Parathyroid adenoma (tissue), 2 donors: ENCODE measurements at regions not wholly inside any gene's neighbourhood (a gene's known extent, or its start where the extent isn't known, plus 50 kb on each side); places are given as distances from the start of the nearest gene placed in this dataset.

ENCODE experiments used
- H2AFZ ChIP-seq: fragments of 300-600 bp; sonication (generic); one replicate; pipeline ENCODE4 v1.7.0; 2017; ENCODE audit warnings: antibody characterized with exemption, mild to moderate bottlenecking
- H3K27ac ChIP-seq: fragments of 300-600 bp; sonication (generic); one replicate; pipeline ENCODE4 v1.7.0; 2017
- H3K27me3 ChIP-seq: fragments of 300-600 bp; sonication (generic); one replicate; pipeline ENCODE4 v1.7.0; 2017; ENCODE audit warnings: low read length; ENCODE audit not compliant: control insufficient read depth, insufficient read depth
- H3K36me3 ChIP-seq: fragments of 300-600 bp; sonication (generic); one replicate; pipeline ENCODE4 v1.7.0; 2017; ENCODE audit warnings: low read length; ENCODE audit not compliant: control insufficient read depth, insufficient read depth
- H3K4me1 ChIP-seq: fragments of 300-600 bp; sonication (generic); one replicate; pipeline ENCODE4 v1.7.0; 2017; ENCODE audit warnings: control low read depth
- H3K4me2 ChIP-seq: fragments of 300-600 bp; sonication (generic); one replicate; pipeline ENCODE4 v1.7.0; 2017; ENCODE audit warnings: low read length
- H3K4me3 ChIP-seq: fragments of 300-600 bp; sonication (generic); one replicate; pipeline ENCODE4 v1.7.0; 2017; ENCODE audit warnings: low read depth, low read length
- H3K79me2 ChIP-seq: fragments of 300-600 bp; sonication (generic); one replicate; pipeline ENCODE4 v1.7.0; 2017; ENCODE audit warnings: control low read depth
- H3K9ac ChIP-seq: fragments of 300-600 bp; sonication (generic); one replicate; pipeline ENCODE4 v1.7.0; 2017; ENCODE audit warnings: mild to moderate bottlenecking
- H3K9me3 ChIP-seq: fragments of 300-600 bp; sonication (generic); one replicate; pipeline ENCODE4 v1.7.0; 2017; ENCODE audit warnings: low read length; ENCODE audit not compliant: control insufficient read depth
- CTCF ChIP-seq: fragments of 300-600 bp; sonication (generic); IDR thresholded peaks from one replicate; pipeline ENCODE4 v1.7.0; 2017; ENCODE audit warnings: antibody characterized with exemption, mild to moderate bottlenecking
- donor health status: primary hyperparathyroidism.

DNA sequence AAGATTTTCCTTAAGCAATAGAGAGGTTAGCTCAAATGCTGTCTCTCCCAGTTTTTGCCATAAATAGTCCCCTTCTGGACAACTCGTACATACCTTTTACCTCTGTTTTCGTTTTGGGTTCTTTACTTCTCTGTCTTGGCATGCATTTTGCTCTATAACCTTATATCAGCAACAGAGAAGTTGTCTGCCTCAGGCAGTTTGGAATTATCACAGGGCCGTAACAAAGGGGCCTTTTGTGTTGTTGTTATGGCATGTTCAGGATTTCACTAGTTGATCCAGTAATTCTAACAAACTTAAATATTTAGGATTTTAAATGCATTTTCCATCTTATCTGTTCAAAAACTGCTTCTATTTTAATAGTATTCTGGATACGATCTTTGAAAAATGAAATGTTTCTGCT is 259.8 kb downstream of the CD109 start:
- no peaks in the 10 kb centered on the region for H3K27me3 ChIP-seq
- H3K4me1 ChIP-seq: no peaks in the 10 kb centered on the region
- no peak for TF ChIP-seq CTCF
- H3K4me3 ChIP-seq: no peak overlapping the region
- H3K9me3 ChIP-seq: no peaks in the 10 kb centered on the region
- H3K4me2 ChIP-seq: no peak overlapping the region
- H2AFZ ChIP-seq: no peak overlapping the region
- no peaks in the 10 kb centered on the region for H3K36me3 ChIP-seq
- H3K9ac ChIP-seq: no peak overlapping the region
- H3K27ac ChIP-seq: no peak overlapping the region
- H3K79me2 ChIP-seq: no peaks in the 10 kb centered on the region

DNA sequence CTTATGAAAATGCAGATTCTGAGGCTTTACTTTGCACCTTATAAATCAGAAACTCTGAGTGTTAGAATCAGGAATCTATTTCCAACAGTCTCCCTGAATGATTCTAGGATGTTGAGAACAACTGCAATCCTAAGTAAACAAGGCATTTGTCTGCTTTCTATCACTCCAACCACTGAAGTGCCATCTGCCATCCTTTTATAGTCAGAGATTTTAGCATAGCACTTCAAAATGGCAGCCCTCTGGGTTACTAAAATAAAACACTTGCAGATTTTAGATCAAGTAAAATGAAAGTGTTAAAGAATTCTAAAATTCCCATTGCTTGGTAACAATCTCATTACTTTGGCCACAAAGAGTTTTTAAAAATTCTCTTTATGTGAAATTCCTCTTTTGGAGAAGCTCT is 258.9 kb downstream of the CD109 start:
- Histone ChIP-seq H2AFZ (no peak overlapping the region), H3K79me2 (no peaks in the 10 kb centered on the region), H3K4me1 (no peaks in the 10 kb centered on the region), H3K4me2 (no peak overlapping the region), H3K9me3 (no peaks in the 10 kb centered on the region), H3K27ac (no peak overlapping the region), H3K27me3 (no peaks in the 10 kb centered on the region), H3K4me3 (no peak overlapping the region), H3K9ac (no peak overlapping the region), H3K36me3 (no peaks in the 10 kb centered on the region)
- TF ChIP-seq CTCF: no peak

DNA sequence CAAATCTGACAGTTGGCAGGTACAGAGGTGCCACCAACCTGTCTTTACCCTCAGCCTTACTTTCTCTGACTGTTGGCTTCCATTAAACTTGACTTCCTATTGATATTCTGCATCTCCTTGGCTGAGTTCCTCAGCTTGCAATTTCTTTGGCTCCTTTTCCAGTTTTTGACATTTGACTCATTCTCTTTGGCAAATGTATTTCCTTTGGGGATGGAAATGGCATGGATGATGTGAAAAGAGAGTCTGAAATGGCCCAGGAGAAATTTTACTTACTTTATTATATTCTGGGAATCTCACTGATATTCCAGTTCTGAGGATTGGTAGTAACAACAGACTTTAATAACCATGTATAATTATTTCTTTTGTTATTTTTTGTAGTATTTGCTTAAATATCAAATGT is 255.2 kb downstream of the CD109 start:
- no peak overlapping the region for H3K4me2 ChIP-seq
- no peaks in the 10 kb centered on the region for H3K79me2 ChIP-seq
- no peak for TF ChIP-seq CTCF

DNA sequence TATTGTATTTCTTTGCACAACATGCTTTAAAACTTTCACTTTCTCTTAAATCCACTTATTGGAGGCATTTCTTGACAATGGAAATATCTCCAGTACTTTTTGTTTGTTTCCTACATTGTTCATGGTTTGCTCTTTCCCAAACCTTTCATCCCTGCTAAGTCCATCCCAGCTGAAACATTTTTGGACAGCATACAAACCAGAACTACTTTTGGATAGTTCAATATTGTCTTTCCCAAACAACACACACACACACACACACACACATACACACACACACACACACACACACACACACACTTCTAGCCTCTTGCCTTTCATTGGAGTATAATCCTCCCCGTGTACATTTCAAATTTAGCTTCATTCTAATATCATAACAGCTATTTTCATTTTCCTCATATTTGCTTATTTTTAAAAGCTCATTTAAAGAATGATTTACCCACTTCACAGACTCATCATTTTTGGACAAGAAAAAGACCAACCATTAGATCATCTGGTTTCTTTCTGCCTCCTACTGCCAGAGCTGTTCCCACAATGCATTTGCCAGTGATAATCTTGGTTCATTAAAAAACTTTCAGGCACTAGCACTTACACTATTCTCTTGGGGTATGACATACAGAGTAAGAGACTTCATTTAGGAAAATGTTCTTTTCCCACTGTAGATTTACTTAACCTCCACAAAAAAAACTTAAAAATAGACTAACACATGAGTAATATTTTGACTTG is 248.1 kb downstream of the CD109 start:
- no peaks in the 10 kb centered on the region for H3K36me3 ChIP-seq

More for the DNA sequence above, 255.2 kb downstream of the CD109 start:
- Histone ChIP-seq H3K9ac (no peak overlapping the region), H3K27me3 (no peaks in the 10 kb centered on the region), H3K9me3 (no peaks in the 10 kb centered on the region), H3K27ac (no peak overlapping the region), H2AFZ (no peak overlapping the region), H3K4me1 (no peaks in the 10 kb centered on the region), H3K36me3 (no peaks in the 10 kb centered on the region), H3K4me3 (no peak overlapping the region)

More for the DNA sequence above, 248.1 kb downstream of the CD109 start:
- Histone ChIP-seq H3K79me2 (no peaks in the 10 kb centered on the region), H3K9me3 (no peaks in the 10 kb centered on the region), H3K9ac (no peak overlapping the region), H3K27me3 (no peaks in the 10 kb centered on the region), H3K4me3 (no peak overlapping the region), H3K4me2 (no peak overlapping the region), H2AFZ (no peak overlapping the region), H3K27ac (no peak overlapping the region), H3K4me1 (no peaks in the 10 kb centered on the region)
- TF ChIP-seq CTCF: no peak
